ENCODE measurements at regions not wholly inside any gene's neighbourhood (a gene's known extent, or its start where the extent isn't known, plus 50 kb on each side); places are given as distances from the start of the nearest gene placed in this dataset.

- DNase-seq (ENCODE audit: extremely low read depth, low read depth): no peak
- TF ChIP-seq, protein P1, sequence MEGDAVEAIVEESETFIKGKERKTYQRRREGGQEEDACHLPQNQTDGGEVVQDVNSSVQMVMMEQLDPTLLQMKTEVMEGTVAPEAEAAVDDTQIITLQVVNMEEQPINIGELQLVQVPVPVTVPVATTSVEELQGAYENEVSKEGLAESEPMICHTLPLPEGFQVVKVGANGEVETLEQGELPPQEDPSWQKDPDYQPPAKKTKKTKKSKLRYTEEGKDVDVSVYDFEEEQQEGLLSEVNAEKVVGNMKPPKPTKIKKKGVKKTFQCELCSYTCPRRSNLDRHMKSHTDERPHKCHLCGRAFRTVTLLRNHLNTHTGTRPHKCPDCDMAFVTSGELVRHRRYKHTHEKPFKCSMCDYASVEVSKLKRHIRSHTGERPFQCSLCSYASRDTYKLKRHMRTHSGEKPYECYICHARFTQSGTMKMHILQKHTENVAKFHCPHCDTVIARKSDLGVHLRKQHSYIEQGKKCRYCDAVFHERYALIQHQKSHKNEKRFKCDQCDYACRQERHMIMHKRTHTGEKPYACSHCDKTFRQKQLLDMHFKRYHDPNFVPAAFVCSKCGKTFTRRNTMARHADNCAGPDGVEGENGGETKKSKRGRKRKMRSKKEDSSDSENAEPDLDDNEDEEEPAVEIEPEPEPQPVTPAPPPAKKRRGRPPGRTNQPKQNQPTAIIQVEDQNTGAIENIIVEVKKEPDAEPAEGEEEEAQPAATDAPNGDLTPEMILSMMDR (IDR thresholded peaks at IDR 0.05; ENCODE audit: low read depth, low read length): no peak
These were observed 158.7 kb downstream of the TMEM200A start for GRCh38 chr6:130524552-130524951.

- no peak for DNase-seq (ENCODE audit: extremely low read depth, low read depth)
- TF ChIP-seq, protein P1 (IDR thresholded peaks at IDR 0.05; ENCODE audit: low read depth, low read length): no peak
These were observed 159.6 kb downstream of the TMEM200A start for GRCh38 chr6:130525408-130525807.

DNA sequence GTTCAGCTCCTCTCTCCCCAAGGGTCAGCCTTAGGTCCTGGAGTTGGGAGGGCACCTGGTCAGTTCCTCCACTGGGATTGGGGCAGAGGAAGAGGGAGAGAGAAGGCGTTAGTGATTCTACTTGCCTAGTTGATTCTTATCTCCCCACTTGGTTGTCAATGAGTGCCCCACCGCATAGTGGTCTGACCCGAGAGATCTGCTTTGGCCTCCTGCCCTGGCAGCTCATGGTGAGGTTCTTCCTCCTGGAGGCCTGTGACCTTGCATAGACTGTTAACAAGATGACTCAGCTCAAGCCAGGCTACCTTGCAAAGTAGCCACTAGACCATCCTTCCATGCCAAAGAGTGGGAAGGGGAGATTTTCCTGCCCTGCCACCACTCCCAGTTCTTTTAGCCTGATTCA lies 160.6 kb downstream of the TMEM200A start:
- TF ChIP-seq, protein P1 (IDR thresholded peaks at IDR 0.05; ENCODE audit: low read depth, low read length): no peak
- DNase-seq (ENCODE audit: extremely low read depth, low read depth): no peak

DNA sequence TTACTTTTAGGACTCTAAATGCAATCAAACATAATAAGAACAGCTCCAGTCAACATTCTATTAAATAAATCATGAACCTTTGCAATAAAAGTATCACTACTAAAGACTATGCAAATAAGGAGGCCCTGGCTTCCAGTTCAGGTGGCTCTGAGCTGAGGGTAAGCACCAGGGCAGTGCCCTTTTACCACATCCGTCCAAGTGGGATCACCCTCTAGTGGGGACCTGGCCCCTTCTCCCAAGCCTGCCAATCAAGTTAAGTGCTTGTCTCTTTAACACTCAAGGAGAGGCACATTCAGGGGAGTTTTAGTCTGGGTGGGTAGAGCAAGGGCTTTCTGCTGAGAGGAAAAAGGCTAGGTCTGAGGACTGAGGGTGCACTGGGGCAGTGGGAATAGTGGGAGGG lies 161.4 kb downstream of the TMEM200A start:
- no peak for DNase-seq (ENCODE audit: extremely low read depth, low read depth)

GRCh38 chr6:130529569-130530149 lies 163.8 kb downstream of the TMEM200A start:
- DNase-seq (ENCODE audit: extremely low read depth, low read depth): no peak
- TF ChIP-seq, protein P1 (IDR thresholded peaks at IDR 0.05; ENCODE audit: low read depth, low read length): no peak

More for the DNA sequence above, 161.4 kb downstream of the TMEM200A start:
- TF ChIP-seq, protein P1 (IDR thresholded peaks at IDR 0.05; ENCODE audit: low read depth, low read length): no peak

- TF ChIP-seq, protein P1 (IDR thresholded peaks at IDR 0.05; ENCODE audit: low read depth, low read length): no peak
These were observed 168.8 kb downstream of the TMEM200A start for GRCh38 chr6:130534627-130535026.

GRCh38 chr6:130535242-130535641 lies 169.4 kb downstream of the TMEM200A start:
- TF ChIP-seq, protein P1 (IDR thresholded peaks at IDR 0.05; ENCODE audit: low read depth, low read length): no peak
- DNase-seq (ENCODE audit: extremely low read depth, low read depth): no peak

More at GRCh38 chr6:130534627-130535026, 168.8 kb downstream of the TMEM200A start:
- DNase-seq (ENCODE audit: extremely low read depth, low read depth): no peak
